SK-N-SH treated with all-trans-retinoic acid at 6 μM for 48 hours (cell line): ENCODE measurements at regions not wholly inside any gene's neighbourhood (a gene's known extent, or its start where the extent isn't known, plus 50 kb on each side); places are given as distances from the start of the nearest gene placed in this dataset.

ENCODE experiments used
- CREB5 ChIP-seq: fragments of 250-450 bp; sonication (Bioruptor Pico); IDR thresholded peaks from 2 replicates; pipeline ENCODE4 v1.5.1; 2020; ENCODE audit warnings: low read depth, mild to moderate bottlenecking, moderate library complexity
- CSRNP3 ChIP-seq: fragments of 250-450 bp; sonication (Bioruptor Pico); IDR thresholded peaks from 2 replicates; pipeline ENCODE4 v1.5.1; 2021; ENCODE audit warnings: mild to moderate bottlenecking, moderate library complexity
- PATZ1 ChIP-seq: fragments of 250-450 bp; sonication (Bioruptor Pico); IDR thresholded peaks from 2 replicates; pipeline ENCODE4 v1.8.0; 2020; ENCODE audit warnings: mild to moderate bottlenecking, moderate library complexity, borderline replicate concordance
- RARB ChIP-seq: fragments of 250-450 bp; sonication (Bioruptor Pico); IDR thresholded peaks from 2 replicates; pipeline ENCODE4 v1.8.0; 2021; ENCODE audit warnings: mild to moderate bottlenecking, moderate library complexity
- SNAI2 ChIP-seq: fragments of 250-450 bp; sonication (Bioruptor Pico); IDR thresholded peaks from 2 replicates; pipeline ENCODE4 v1.5.0; 2020; ENCODE audit warnings: mild to moderate bottlenecking, moderate library complexity
- TCF4 ChIP-seq: fragments of 250-450 bp; sonication (Bioruptor Pico); IDR thresholded peaks from 2 replicates; pipeline ENCODE4 v1.8.0; 2021; ENCODE audit warnings: mild to moderate bottlenecking, moderate library complexity, borderline replicate concordance
- TSHZ2 ChIP-seq: fragments of 250-450 bp; sonication (Bioruptor Pico); IDR thresholded peaks from 2 replicates; pipeline ENCODE4 v1.5.0; 2020; ENCODE audit warnings: mild to moderate bottlenecking, moderate library complexity
- ZFP30 ChIP-seq: fragments of 450-650 bp; formaldehyde crosslinking; IDR thresholded peaks from 2 replicates; pipeline ENCODE4 v1.5.0; 2022; ENCODE audit warnings: mild to moderate bottlenecking, moderate library complexity
- ZNF565 ChIP-seq: fragments of 450-650 bp; formaldehyde crosslinking; conservative IDR thresholded peaks from 2 replicates; pipeline ENCODE4 v1.5.0; 2020; ENCODE audit warnings: low read depth, mild to moderate bottlenecking, moderate library complexity
- ZNF8 ChIP-seq: fragments of 450-650 bp; formaldehyde crosslinking; IDR thresholded peaks from 2 replicates; pipeline ENCODE4 v1.5.0; 2020; ENCODE audit warnings: mild to moderate bottlenecking, moderate library complexity

- no peak for TF ChIP-seq CREB5 (CRISPR knock-in tag)
- TF ChIP-seq ZFP30, result no peak
- TF ChIP-seq TCF4, result no peak
- TF ChIP-seq TSHZ2 (CRISPR knock-in tag), result no peak
- TF ChIP-seq ZNF565 (CRISPR knock-in tag), result no peak
- TF ChIP-seq PATZ1 (CRISPR knock-in tag), result no peak
- no peak for TF ChIP-seq CSRNP3
- TF ChIP-seq ZNF8 (CRISPR knock-in tag), result no peak
- no peak for TF ChIP-seq RARB
- no peak for TF ChIP-seq SNAI2
These were observed 57.4 kb upstream of the FERD3L start for GRCh38 chr7:19202599-19202998.
